ENCODE measurements at regions not wholly inside any gene's neighbourhood (a gene's known extent, or its start where the extent isn't known, plus 50 kb on each side); places are given as distances from the start of the nearest gene placed in this dataset.

DNA sequence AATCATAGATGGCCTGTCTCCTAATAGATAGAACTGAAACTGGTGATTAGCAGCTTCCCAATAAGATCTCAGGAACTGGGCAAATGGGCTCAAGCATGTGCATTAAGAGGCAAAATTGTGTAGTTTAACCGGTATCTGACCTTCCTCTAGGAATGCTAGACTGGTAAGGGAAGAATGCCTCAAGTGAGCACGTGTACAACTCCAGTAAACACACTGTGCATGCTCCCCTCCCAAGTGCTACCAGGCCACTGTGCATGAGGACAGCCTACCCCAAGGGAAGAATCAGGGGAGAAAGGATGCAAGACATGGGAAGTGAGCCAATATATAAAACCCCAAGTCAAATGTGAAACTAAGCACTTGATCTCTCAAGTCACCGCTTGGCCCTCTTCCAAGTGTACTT, 1157.4 kb upstream of the CDH18 start:
- H3K36me3 Mint-ChIP-seq (ENCODE audit: insufficient read depth) = peaks cover 1% of the 10 kb centered on the region
- H3K4me3 Mint-ChIP-seq (ENCODE audit: low read depth) = no peak overlapping the region
- no peak overlapping the region for H3K27ac Mint-ChIP-seq
- H3K4me1 Mint-ChIP-seq (ENCODE audit: low read depth) = no peaks in the 10 kb centered on the region
- peaks cover 14% of the 10 kb centered on the region for H3K9me3 Mint-ChIP-seq (ENCODE audit: low read depth)
- no peaks in the 10 kb centered on the region for H3K27me3 Mint-ChIP-seq
- TF ChIP-seq, protein P1, sequence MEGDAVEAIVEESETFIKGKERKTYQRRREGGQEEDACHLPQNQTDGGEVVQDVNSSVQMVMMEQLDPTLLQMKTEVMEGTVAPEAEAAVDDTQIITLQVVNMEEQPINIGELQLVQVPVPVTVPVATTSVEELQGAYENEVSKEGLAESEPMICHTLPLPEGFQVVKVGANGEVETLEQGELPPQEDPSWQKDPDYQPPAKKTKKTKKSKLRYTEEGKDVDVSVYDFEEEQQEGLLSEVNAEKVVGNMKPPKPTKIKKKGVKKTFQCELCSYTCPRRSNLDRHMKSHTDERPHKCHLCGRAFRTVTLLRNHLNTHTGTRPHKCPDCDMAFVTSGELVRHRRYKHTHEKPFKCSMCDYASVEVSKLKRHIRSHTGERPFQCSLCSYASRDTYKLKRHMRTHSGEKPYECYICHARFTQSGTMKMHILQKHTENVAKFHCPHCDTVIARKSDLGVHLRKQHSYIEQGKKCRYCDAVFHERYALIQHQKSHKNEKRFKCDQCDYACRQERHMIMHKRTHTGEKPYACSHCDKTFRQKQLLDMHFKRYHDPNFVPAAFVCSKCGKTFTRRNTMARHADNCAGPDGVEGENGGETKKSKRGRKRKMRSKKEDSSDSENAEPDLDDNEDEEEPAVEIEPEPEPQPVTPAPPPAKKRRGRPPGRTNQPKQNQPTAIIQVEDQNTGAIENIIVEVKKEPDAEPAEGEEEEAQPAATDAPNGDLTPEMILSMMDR (IDR thresholded peaks at IDR 0.05; ENCODE audit: unreplicated experiment) = no peak
- DNase-seq (ENCODE audit: low spot score, unreplicated experiment) = no peak

DNA sequence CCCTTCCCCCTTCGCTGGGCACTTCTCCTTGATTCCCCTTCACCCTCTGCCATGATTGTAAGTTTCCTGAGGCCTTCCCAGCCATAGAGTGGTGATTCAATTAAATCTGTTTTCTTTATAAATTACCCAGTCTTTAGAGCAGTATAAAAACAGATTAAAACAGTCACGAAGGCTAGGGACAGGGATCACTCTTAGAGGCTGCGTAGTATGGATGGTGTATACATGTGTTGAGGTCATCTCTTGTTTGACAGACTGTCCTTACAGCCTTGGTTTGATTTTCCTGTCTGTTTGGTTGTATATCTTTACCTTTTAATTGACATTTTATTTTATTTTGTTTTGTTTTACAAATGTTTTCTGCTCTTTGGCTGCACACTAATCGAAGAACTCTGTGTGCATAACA, 1155.7 kb upstream of the CDH18 start:
- H3K36me3 Mint-ChIP-seq (ENCODE audit: insufficient read depth) = peaks cover 1% of the 10 kb centered on the region
- H3K4me3 Mint-ChIP-seq (ENCODE audit: low read depth) = no peak overlapping the region
- no peak overlapping the region for H3K27ac Mint-ChIP-seq
- peaks cover 11% of the 10 kb centered on the region for H3K9me3 Mint-ChIP-seq (ENCODE audit: low read depth)
- H3K4me1 Mint-ChIP-seq (ENCODE audit: low read depth) = no peaks in the 10 kb centered on the region
- TF ChIP-seq, protein P1 (IDR thresholded peaks at IDR 0.05; ENCODE audit: unreplicated experiment) = no peak
- H3K27me3 Mint-ChIP-seq = no peaks in the 10 kb centered on the region
- no peak for DNase-seq (ENCODE audit: low spot score, unreplicated experiment)

DNA sequence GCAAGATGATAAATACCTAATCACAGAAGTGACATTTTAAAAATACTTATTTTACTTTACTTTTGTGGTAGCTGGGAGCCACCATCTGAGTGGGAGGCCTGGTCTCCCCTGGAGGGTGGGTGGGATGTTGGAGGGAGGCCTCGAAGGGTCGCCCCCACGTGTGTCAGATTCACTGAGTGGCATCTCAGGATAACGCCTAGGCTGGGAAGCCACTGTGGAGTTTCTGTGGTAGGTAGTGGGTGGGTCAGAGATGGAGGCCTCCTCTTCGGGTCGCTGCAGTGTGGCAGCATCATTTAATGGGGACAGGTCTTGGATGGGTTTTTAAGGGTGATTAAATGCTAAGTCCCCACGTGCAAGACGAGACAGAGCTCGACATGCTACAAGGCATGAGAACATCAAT, 1154.8 kb upstream of the CDH18 start:
- TF ChIP-seq, protein P1 (IDR thresholded peaks at IDR 0.05; ENCODE audit: unreplicated experiment) = no peak
- Mint-ChIP-seq H3K4me1 (ENCODE audit: low read depth) (no peaks in the 10 kb centered on the region), H3K27me3 (no peaks in the 10 kb centered on the region), H3K4me3 (ENCODE audit: low read depth) (no peak overlapping the region), H3K9me3 (ENCODE audit: low read depth) (peaks cover 5% of the 10 kb centered on the region), H3K27ac (no peak overlapping the region), H3K36me3 (ENCODE audit: insufficient read depth) (peaks cover 1% of the 10 kb centered on the region)
- DNase-seq (ENCODE audit: low spot score, unreplicated experiment) = no peak

DNA sequence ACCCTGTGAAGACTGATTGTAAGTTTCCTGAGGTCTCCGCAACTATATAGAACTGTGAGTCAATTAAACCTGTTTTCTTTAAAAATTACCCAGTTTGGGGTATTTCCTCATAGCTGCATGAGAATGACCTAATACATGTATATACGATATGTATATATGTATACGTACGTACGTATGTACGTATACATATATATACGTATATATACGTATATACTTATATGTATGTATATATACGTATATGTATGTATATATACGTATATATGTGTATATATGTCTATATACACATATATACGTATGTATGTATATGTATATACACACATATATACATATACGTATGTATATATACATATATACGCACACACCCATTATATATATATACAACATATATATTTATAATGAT, 1153.0 kb upstream of the CDH18 start:
- Mint-ChIP-seq H3K9me3 (ENCODE audit: low read depth) (no peaks in the 10 kb centered on the region), H3K27ac (no peak overlapping the region), H3K4me3 (ENCODE audit: low read depth) (no peak overlapping the region), H3K36me3 (ENCODE audit: insufficient read depth) (peaks cover 1% of the 10 kb centered on the region), H3K4me1 (ENCODE audit: low read depth) (no peaks in the 10 kb centered on the region), H3K27me3 (no peaks in the 10 kb centered on the region)
- no peak for DNase-seq (ENCODE audit: low spot score, unreplicated experiment)
- TF ChIP-seq, protein P1 (IDR thresholded peaks at IDR 0.05; ENCODE audit: unreplicated experiment) = no peak

DNA sequence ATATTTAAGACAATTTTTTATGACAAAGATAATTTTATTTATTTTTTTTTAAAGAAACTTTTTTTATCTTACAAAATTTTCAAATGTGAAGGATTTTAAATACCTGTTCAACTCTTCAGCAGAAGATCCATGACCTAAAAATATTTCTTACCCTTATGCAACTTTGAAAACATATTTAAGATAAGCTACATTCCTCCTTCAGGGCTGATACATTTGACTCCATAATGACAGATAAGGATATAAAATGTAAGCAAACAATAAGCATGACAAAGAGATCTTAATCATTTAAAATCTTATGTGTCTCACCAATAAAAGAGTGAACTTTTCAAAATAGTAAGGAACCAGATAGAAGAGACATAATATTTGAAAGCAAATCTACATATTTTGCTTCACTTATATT, 1138.2 kb upstream of the CDH18 start:
- Mint-ChIP-seq H3K27me3 (no peaks in the 10 kb centered on the region), H3K36me3 (ENCODE audit: insufficient read depth) (no peaks in the 10 kb centered on the region), H3K4me1 (ENCODE audit: low read depth) (no peaks in the 10 kb centered on the region), H3K4me3 (ENCODE audit: low read depth) (no peak overlapping the region), H3K27ac (no peak overlapping the region), H3K9me3 (ENCODE audit: low read depth) (peaks cover 5% of the 10 kb centered on the region)
- TF ChIP-seq, protein P1 (IDR thresholded peaks at IDR 0.05; ENCODE audit: unreplicated experiment) = no peak
- DNase-seq (ENCODE audit: low spot score, unreplicated experiment) = no peak

Data from progenitor cell of endocrine pancreas (in vitro differentiated cells).